MM.1S (cell line): ENCODE measurements at regions not wholly inside any gene's neighbourhood (a gene's known extent, or its start where the extent isn't known, plus 50 kb on each side); places are given as distances from the start of the nearest gene placed in this dataset.

Source experiments
- DNase-seq: peaks from one replicate; pipeline ENCODE4 v3.0.0-alpha.2; 2015
- H2AFZ ChIP-seq: fragments of 300-600 bp; sonication (generic); 2 replicates; pipeline ENCODE4 v1.6.0; 2016; ENCODE audit warnings: antibody characterized with exemption, low read length
- H3F3A ChIP-seq: fragments of 300-600 bp; sonication (generic); 2 replicates; pipeline ENCODE4 v1.6.1; 2016; ENCODE audit warnings: mild to moderate bottlenecking, antibody characterized with exemption, low read length, moderate library complexity, mixed read lengths; ENCODE audit not compliant: insufficient read depth
- H3K27ac ChIP-seq: fragments of 300-600 bp; sonication (generic); 2 replicates; pipeline ENCODE4 v1.5.1; 2016; ENCODE audit warnings: mild to moderate bottlenecking, low read length
- H3K27me3 ChIP-seq: fragments of 300-600 bp; sonication (generic); replicated peaks from 2 replicates; pipeline ENCODE4 v1.6.0; 2016; ENCODE audit warnings: low read length; ENCODE audit not compliant: insufficient read depth
- H3K36me3 ChIP-seq: fragments of 300-600 bp; sonication (generic); replicated peaks from 2 replicates; pipeline ENCODE4 v1.6.1; 2016; ENCODE audit warnings: mild to moderate bottlenecking, low read length, mixed read lengths; ENCODE audit not compliant: insufficient read depth
- H3K4me1 ChIP-seq: fragments of 300-600 bp; sonication (generic); 2 replicates; pipeline ENCODE4 v1.6.1; 2016; ENCODE audit warnings: low read length, mixed read lengths
- H3K4me2 ChIP-seq: fragments of 300-600 bp; sonication (generic); 2 replicates; pipeline ENCODE4 v1.6.0; 2016; ENCODE audit warnings: low read depth, low read length
- H3K4me3 ChIP-seq: fragments of 300-600 bp; sonication (generic); 2 replicates; pipeline ENCODE4 v1.5.1; 2016; ENCODE audit warnings: low read length, mixed read lengths
- H3K79me2 ChIP-seq: fragments of 300-600 bp; sonication (generic); 2 replicates; pipeline ENCODE4 v1.6.1; 2016; ENCODE audit warnings: mixed run types, low read length, mixed read lengths
- H3K9ac ChIP-seq: fragments of 300-600 bp; sonication (generic); 2 replicates; pipeline ENCODE4 v1.6.1; 2016; ENCODE audit warnings: low read length, mixed read lengths
- H3K9me2 ChIP-seq: fragments of 300-600 bp; sonication (generic); replicated peaks from 2 replicates; pipeline ENCODE4 v1.6.1; 2016; ENCODE audit warnings: mild to moderate bottlenecking, low read length, mixed read lengths; ENCODE audit not compliant: insufficient read depth
- H3K9me3 ChIP-seq: fragments of 300-600 bp; sonication (generic); replicated peaks from 2 replicates; pipeline ENCODE4 v1.6.1; 2016; ENCODE audit warnings: mild to moderate bottlenecking, low read length, mixed read lengths; ENCODE audit not compliant: insufficient read depth
- H4K20me1 ChIP-seq: fragments of 300-600 bp; sonication (generic); 2 replicates; pipeline ENCODE4 v1.6.1; 2016; ENCODE audit warnings: mild to moderate bottlenecking, low read length, moderate library complexity, mixed read lengths; ENCODE audit not compliant: insufficient read depth
- EZH2 ChIP-seq: fragments of 300-600 bp; sonication (generic); optimal IDR thresholded peaks from 2 replicates; pipeline ENCODE3; 2017; ENCODE audit warnings: low read depth, mild to moderate bottlenecking, antibody characterized with exemption, low read length, mixed read lengths
- EZH2phosphoT487 ChIP-seq: fragments of 300-600 bp; sonication (generic); IDR thresholded peaks from 2 replicates; pipeline ENCODE4 v1.6.1; 2018; ENCODE audit warnings: antibody characterized with exemption, low read length
- TF ChIP-seq, protein P1 (sequence below): fragments of 300-600 bp; sonication (generic); IDR thresholded peaks from 2 replicates; pipeline ENCODE4 v1.5.1; 2016; ENCODE audit warnings: antibody characterized with exemption, low read length, mixed read lengths

- Histone ChIP-seq H3K9ac (no peak overlapping the region), H2AFZ (no peak overlapping the region), H3K9me2 (no peaks in the 10 kb centered on the region), H3K79me2 (no peaks in the 10 kb centered on the region), H3K4me1 (no peaks in the 10 kb centered on the region), H3K27ac (no peak overlapping the region), H3K4me2 (no peak overlapping the region), H3K27me3 (no peaks in the 10 kb centered on the region), H3F3A (no peaks in the 10 kb centered on the region), H3K4me3 (no peak overlapping the region), H4K20me1 (no peaks in the 10 kb centered on the region), H3K9me3 (no peaks in the 10 kb centered on the region), H3K36me3 (no peaks in the 10 kb centered on the region)
- DNase-seq, result no peak
- no peak for TF ChIP-seq EZH2phosphoT487
- TF ChIP-seq, protein P1, sequence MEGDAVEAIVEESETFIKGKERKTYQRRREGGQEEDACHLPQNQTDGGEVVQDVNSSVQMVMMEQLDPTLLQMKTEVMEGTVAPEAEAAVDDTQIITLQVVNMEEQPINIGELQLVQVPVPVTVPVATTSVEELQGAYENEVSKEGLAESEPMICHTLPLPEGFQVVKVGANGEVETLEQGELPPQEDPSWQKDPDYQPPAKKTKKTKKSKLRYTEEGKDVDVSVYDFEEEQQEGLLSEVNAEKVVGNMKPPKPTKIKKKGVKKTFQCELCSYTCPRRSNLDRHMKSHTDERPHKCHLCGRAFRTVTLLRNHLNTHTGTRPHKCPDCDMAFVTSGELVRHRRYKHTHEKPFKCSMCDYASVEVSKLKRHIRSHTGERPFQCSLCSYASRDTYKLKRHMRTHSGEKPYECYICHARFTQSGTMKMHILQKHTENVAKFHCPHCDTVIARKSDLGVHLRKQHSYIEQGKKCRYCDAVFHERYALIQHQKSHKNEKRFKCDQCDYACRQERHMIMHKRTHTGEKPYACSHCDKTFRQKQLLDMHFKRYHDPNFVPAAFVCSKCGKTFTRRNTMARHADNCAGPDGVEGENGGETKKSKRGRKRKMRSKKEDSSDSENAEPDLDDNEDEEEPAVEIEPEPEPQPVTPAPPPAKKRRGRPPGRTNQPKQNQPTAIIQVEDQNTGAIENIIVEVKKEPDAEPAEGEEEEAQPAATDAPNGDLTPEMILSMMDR, result no peak
Measured at GRCh38 chr1:164366014-164366413, 193.0 kb upstream of the PBX1 start.

- H3K4me1 ChIP-seq, result no peaks in the 10 kb centered on the region
- no peaks in the 10 kb centered on the region for H4K20me1 ChIP-seq
- H3K9me3 ChIP-seq, result no peaks in the 10 kb centered on the region
- H3K9ac ChIP-seq, result no peak overlapping the region
- no peaks in the 10 kb centered on the region for H3F3A ChIP-seq
- no peak overlapping the region for H3K4me3 ChIP-seq
- no peak overlapping the region for H3K27ac ChIP-seq
- no peak for DNase-seq
- H2AFZ ChIP-seq, result no peak overlapping the region
- no peak overlapping the region for H3K4me2 ChIP-seq
- no peaks in the 10 kb centered on the region for H3K36me3 ChIP-seq
- no peaks in the 10 kb centered on the region for H3K9me2 ChIP-seq
- no peak for TF ChIP-seq EZH2
- TF ChIP-seq EZH2phosphoT487, result no peak
- TF ChIP-seq, protein P1, result no peak
- no peaks in the 10 kb centered on the region for H3K27me3 ChIP-seq
- no peaks in the 10 kb centered on the region for H3K79me2 ChIP-seq
Measured at GRCh38 chr1:164369698-164370365, 189.2 kb upstream of the PBX1 start.

- Histone ChIP-seq H2AFZ (no peak overlapping the region), H4K20me1 (no peaks in the 10 kb centered on the region), H3K9me3 (no peaks in the 10 kb centered on the region), H3K4me2 (no peak overlapping the region), H3K9ac (no peak overlapping the region), H3K27ac (no peak overlapping the region), H3K9me2 (no peaks in the 10 kb centered on the region), H3F3A (no peaks in the 10 kb centered on the region), H3K4me3 (no peak overlapping the region), H3K79me2 (no peaks in the 10 kb centered on the region), H3K27me3 (no peaks in the 10 kb centered on the region), H3K36me3 (no peaks in the 10 kb centered on the region), H3K4me1 (no peaks in the 10 kb centered on the region)
- DNase-seq, result no peak
- TF ChIP-seq EZH2, result no peak
- TF ChIP-seq EZH2phosphoT487, result no peak
- TF ChIP-seq, protein P1, result no peak
Measured at GRCh38 chr1:164380893-164381292, 178.1 kb upstream of the PBX1 start.
